ENCODE measurements at regions not wholly inside any gene's neighbourhood (a gene's known extent, or its start where the extent isn't known, plus 50 kb on each side); places are given as distances from the start of the nearest gene placed in this dataset.

DNA sequence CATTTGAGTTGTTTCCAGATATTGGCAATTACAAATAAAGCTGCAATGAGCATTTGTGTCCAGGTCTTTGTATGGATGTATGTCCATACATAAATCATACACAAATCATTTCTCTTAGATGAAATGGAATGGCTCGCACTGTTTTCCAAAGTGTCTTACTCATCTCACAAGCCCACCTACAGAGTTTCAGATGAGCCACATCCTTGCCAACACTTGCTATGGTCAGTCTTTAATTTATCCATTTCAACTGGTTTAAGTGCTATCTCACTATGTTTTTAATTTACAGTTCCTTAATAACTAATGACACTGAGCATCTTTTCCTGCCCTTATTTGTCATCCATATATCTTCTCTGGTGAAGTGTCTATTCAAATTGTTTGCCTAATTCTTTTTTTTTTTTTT is 132.9 kb upstream of the DIO3 start:
- no peaks in the 10 kb centered on the region for H3K36me3 ChIP-seq (ENCODE audit: control insufficient read depth, insufficient read depth, low read length)
- H3K4me3 ChIP-seq (replicated peaks; ENCODE audit: low read depth, low read length), result no peak overlapping the region
- TF ChIP-seq, protein P1, sequence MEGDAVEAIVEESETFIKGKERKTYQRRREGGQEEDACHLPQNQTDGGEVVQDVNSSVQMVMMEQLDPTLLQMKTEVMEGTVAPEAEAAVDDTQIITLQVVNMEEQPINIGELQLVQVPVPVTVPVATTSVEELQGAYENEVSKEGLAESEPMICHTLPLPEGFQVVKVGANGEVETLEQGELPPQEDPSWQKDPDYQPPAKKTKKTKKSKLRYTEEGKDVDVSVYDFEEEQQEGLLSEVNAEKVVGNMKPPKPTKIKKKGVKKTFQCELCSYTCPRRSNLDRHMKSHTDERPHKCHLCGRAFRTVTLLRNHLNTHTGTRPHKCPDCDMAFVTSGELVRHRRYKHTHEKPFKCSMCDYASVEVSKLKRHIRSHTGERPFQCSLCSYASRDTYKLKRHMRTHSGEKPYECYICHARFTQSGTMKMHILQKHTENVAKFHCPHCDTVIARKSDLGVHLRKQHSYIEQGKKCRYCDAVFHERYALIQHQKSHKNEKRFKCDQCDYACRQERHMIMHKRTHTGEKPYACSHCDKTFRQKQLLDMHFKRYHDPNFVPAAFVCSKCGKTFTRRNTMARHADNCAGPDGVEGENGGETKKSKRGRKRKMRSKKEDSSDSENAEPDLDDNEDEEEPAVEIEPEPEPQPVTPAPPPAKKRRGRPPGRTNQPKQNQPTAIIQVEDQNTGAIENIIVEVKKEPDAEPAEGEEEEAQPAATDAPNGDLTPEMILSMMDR (IDR thresholded peaks at IDR 0.05; ENCODE audit: insufficient read depth, low read length, poor library complexity, severe bottlenecking), result no peak
- no peaks in the 10 kb centered on the region for H3K27me3 ChIP-seq (replicated peaks; ENCODE audit: control insufficient read depth, insufficient read depth, low read length)
- DNase-seq (ENCODE audit: extremely low read depth, insufficient read length), result no peak

DNA sequence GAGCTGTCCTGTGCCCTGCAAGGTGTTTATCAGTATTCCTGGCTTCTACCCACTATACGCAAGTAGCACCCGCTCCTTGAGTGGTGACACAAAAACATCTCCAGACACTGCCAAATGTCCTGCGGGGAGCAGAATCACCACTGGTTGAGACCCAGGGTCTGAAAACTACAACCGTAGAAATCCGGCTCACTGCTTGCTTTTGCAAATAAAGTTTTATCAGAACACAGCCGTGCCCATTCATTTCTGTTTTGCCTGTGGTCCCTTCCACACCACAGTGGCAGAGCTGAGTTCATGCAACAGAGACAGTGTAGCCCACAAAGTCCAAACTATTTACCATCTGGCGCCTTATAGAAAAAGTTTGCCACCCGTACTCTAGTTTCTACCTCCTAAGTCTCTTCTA is 125.7 kb upstream of the DIO3 start:
- H3K4me3 ChIP-seq (replicated peaks; ENCODE audit: low read depth, low read length), result no peak overlapping the region
- TF ChIP-seq, protein P1 (IDR thresholded peaks at IDR 0.05; ENCODE audit: insufficient read depth, low read length, poor library complexity, severe bottlenecking), result no peak
- DNase-seq (ENCODE audit: extremely low read depth, insufficient read length), result no peak
- no peaks in the 10 kb centered on the region for H3K36me3 ChIP-seq (ENCODE audit: control insufficient read depth, insufficient read depth, low read length)
- no peaks in the 10 kb centered on the region for H3K27me3 ChIP-seq (replicated peaks; ENCODE audit: control insufficient read depth, insufficient read depth, low read length)

DNA sequence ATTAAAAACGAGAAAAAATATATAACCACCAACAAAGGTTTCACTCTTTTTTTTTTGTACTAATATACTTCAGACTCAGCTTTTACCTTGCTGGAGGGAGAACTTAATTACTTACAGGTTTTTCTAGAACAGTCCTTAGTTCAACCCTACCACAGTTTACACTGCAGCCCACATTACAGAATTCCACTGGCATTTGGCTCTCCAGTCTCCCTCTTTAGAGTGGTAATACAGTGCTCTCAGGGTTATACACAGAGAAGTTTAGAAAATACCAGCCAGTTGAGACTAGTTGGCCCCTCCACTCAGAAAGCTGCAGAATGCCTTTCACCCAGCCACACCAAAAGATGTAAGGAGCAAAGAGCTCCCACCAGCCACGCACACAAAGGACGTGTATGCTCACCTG is 122.3 kb upstream of the DIO3 start:
- no peaks in the 10 kb centered on the region for H3K27me3 ChIP-seq (replicated peaks; ENCODE audit: control insufficient read depth, insufficient read depth, low read length)
- no peak for DNase-seq (ENCODE audit: extremely low read depth, insufficient read length)
- TF ChIP-seq, protein P1 (IDR thresholded peaks at IDR 0.05; ENCODE audit: insufficient read depth, low read length, poor library complexity, severe bottlenecking), result no peak

DNA sequence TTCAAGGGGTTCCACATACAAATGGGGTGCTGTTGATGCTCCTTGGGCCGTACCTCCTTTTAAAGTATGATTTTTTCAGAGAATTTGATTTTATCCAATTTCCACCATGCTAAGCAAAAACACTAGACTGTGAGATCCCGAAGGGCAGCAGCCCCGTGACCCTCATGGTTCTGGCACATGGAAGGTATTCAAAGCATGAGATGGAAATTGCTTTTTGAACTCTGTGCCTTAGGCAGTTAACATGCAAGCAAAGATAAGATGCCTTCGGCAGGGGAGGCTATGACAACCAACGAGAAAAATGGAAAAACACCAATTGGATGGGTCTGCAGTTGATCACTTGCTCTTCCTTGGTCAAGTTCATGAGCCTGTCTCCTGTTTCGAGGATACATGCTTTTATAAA is 120.8 kb upstream of the DIO3 start:
- Histone ChIP-seq H3K27me3 (replicated peaks; ENCODE audit: control insufficient read depth, insufficient read depth, low read length) (no peaks in the 10 kb centered on the region), H3K36me3 (ENCODE audit: control insufficient read depth, insufficient read depth, low read length) (no peaks in the 10 kb centered on the region), H3K4me3 (replicated peaks; ENCODE audit: low read depth, low read length) (no peak overlapping the region)
- no peak for DNase-seq (ENCODE audit: extremely low read depth, insufficient read length)
- TF ChIP-seq, protein P1 (IDR thresholded peaks at IDR 0.05; ENCODE audit: insufficient read depth, low read length, poor library complexity, severe bottlenecking), result no peak

More for the DNA sequence above, 122.3 kb upstream of the DIO3 start:
- Histone ChIP-seq H3K36me3 (ENCODE audit: control insufficient read depth, insufficient read depth, low read length) (no peaks in the 10 kb centered on the region), H3K4me3 (replicated peaks; ENCODE audit: low read depth, low read length) (no peak overlapping the region)

DNA sequence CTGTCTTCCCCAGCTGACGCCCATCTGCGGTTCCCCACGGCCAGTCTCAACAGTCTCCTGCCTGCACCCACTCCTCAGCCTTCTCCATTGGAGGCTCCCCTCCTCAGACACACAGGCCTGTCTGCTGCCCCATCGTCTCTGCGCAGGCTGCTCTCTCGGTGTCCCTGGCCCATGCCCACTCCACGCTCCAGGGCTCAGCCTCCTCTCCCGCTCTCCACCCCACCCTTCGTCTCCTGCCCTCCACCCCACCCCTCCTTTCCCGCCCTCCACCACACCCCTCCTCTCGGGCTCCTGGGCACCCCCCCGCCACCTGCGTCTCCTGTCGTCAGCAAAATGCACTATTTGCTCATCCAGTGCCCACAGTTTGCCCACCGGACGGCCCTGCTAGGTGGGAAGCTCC is 119.6 kb upstream of the DIO3 start:
- TF ChIP-seq, protein P1 (IDR thresholded peaks at IDR 0.05; ENCODE audit: insufficient read depth, low read length, poor library complexity, severe bottlenecking), result no peak
- Histone ChIP-seq H3K27me3 (replicated peaks; ENCODE audit: control insufficient read depth, insufficient read depth, low read length) (no peaks in the 10 kb centered on the region), H3K4me3 (replicated peaks; ENCODE audit: low read depth, low read length) (no peak overlapping the region), H3K36me3 (ENCODE audit: control insufficient read depth, insufficient read depth, low read length) (no peaks in the 10 kb centered on the region)
- DNase-seq (ENCODE audit: extremely low read depth, insufficient read length), result no peak

DNA sequence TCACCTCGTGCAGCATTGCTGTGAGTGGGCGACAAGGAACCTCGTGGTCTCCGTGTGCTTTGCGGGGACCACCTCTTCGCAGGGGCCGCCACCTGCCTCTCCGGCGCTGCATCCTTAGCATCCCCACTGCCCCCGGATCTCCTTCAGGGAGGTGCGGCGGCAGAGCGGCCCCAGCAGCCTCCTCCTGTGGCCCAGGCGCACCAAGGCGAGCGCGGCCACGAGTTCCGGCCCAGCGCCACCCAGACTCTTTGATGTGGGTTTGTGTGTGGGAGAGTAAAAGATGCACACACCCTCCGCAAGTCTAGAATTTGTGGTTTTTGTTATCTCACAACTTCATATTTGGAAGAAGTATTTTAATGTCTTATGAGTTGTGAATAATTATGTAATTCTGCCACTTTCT is 118.8 kb upstream of the DIO3 start:
- Histone ChIP-seq H3K4me3 (replicated peaks; ENCODE audit: low read depth, low read length) (no peak overlapping the region), H3K27me3 (replicated peaks; ENCODE audit: control insufficient read depth, insufficient read depth, low read length) (no peaks in the 10 kb centered on the region), H3K36me3 (ENCODE audit: control insufficient read depth, insufficient read depth, low read length) (no peaks in the 10 kb centered on the region)
- TF ChIP-seq, protein P1 (IDR thresholded peaks at IDR 0.05; ENCODE audit: insufficient read depth, low read length, poor library complexity, severe bottlenecking), result no peak
- DNase-seq (ENCODE audit: extremely low read depth, insufficient read length), result peak; percentile 21
